PFSK-1 (cell line): ENCODE measurements at regions not wholly inside any gene's neighbourhood (a gene's known extent, or its start where the extent isn't known, plus 50 kb on each side); places are given as distances from the start of the nearest gene placed in this dataset.

Experiments used
- FOXP2 ChIP-seq: optimal IDR thresholded peaks from 2 replicates; pipeline ENCODE3; 2011; ENCODE audit warnings: borderline replicate concordance, control low read depth, inconsistent platforms; ENCODE audit not compliant: insufficient read depth; ENCODE audit errors: extremely low read length, extremely low read depth
- POLR2AphosphoS5 ChIP-seq: IDR thresholded peaks from 2 replicates; pipeline ENCODE4 v1.6.1; 2012; ENCODE audit warnings: low read depth, mild to moderate bottlenecking, control low read depth, low read length, moderate library complexity
- REST ChIP-seq, 2 experiments: IDR thresholded peaks; 2 replicates each; pipeline versions ENCODE4 v1.6.1 to v1.8.0; 2011 to 2012; ENCODE audit warnings: low read depth in 2 of 2, low read length in 2 of 2, control low read depth in 1 of 2, inconsistent platforms in 1 of 2, mild to moderate bottlenecking in 1 of 2, moderate library complexity in 1 of 2; ENCODE audit not compliant: insufficient read depth in 1 of 2
- SIN3A ChIP-seq: IDR thresholded peaks from 2 replicates; pipeline ENCODE4 v1.6.1; 2012; ENCODE audit warnings: mild to moderate bottlenecking, low read length, moderate library complexity, borderline replicate concordance; ENCODE audit not compliant: insufficient read depth
- TAF1 ChIP-seq: IDR thresholded peaks from 2 replicates; pipeline ENCODE4 v1.6.1; 2012; ENCODE audit warnings: low read length, control low read depth, borderline replicate concordance; ENCODE audit not compliant: insufficient read depth

- TF ChIP-seq REST (IDR thresholded peaks at IDR 0.05; ENCODE audit: insufficient read depth in 1 of 2, low read depth in 2 of 2, low read length in 2 of 2), result no peak
- TF ChIP-seq TAF1, result no peak
Observed at GRCh38 chr13:34401696-34402095, 540.4 kb upstream of the NBEA start.

GRCh38 chr13:34405410-34406181 lies 536.5 kb upstream of the NBEA start:
- TF ChIP-seq TAF1 (no peak), POLR2AphosphoS5 (no peak), REST (IDR thresholded peaks at IDR 0.05; ENCODE audit: insufficient read depth in 1 of 2, low read depth in 2 of 2, low read length in 2 of 2) (no peak), FOXP2 (no peak), SIN3A (no peak)

- TF ChIP-seq POLR2AphosphoS5, result no peak
- no peak for TF ChIP-seq SIN3A
- TF ChIP-seq TAF1, result no peak
- no peak for TF ChIP-seq REST (IDR thresholded peaks at IDR 0.05; ENCODE audit: insufficient read depth in 1 of 2, low read depth in 2 of 2, low read length in 2 of 2)
- no peak for TF ChIP-seq FOXP2
Observed at GRCh38 chr13:34408640-34409039, 533.4 kb upstream of the NBEA start.

GRCh38 chr13:34409496-34410182 lies 532.4 kb upstream of the NBEA start:
- no peak for TF ChIP-seq FOXP2
- TF ChIP-seq REST (IDR thresholded peaks at IDR 0.05; ENCODE audit: insufficient read depth in 1 of 2, low read depth in 2 of 2, low read length in 2 of 2), result no peak
- no peak for TF ChIP-seq SIN3A
- TF ChIP-seq POLR2AphosphoS5, result no peak

GRCh38 chr13:34410678-34411077 lies 531.4 kb upstream of the NBEA start:
- TF ChIP-seq TAF1 (no peak), FOXP2 (no peak), REST (IDR thresholded peaks at IDR 0.05; ENCODE audit: insufficient read depth in 1 of 2, low read depth in 2 of 2, low read length in 2 of 2) (no peak), SIN3A (no peak)
